Transverse colon (tissue), 3 donors: ENCODE measurements at regions not wholly inside any gene's neighbourhood (a gene's known extent, or its start where the extent isn't known, plus 50 kb on each side); places are given as distances from the start of the nearest gene placed in this dataset.

Experiments
- POLR2A ChIP-seq: fragments of 450-650 bp; IDR thresholded peaks from one replicate; pipeline ENCODE4 v1.6.1; 2016; ENCODE audit warnings: antibody characterized with exemption, mild to moderate bottlenecking, moderate library complexity
- TF ChIP-seq, protein P1 (sequence below), 5 experiments: fragments of 200-600 bp in 3 of 5; fragments of 450-650 bp in 2 of 5; sonication (generic) in 3 of 5; IDR thresholded peaks; 1 replicate in 2 of 5; 2 replicates in 3 of 5; pipeline ENCODE4 v1.5.1; 2016 to 2017; ENCODE audit warnings: antibody characterized with exemption in 5 of 5, inconsistent platforms in 3 of 5, mild to moderate bottlenecking in 2 of 5, moderate library complexity in 1 of 5

DNA sequence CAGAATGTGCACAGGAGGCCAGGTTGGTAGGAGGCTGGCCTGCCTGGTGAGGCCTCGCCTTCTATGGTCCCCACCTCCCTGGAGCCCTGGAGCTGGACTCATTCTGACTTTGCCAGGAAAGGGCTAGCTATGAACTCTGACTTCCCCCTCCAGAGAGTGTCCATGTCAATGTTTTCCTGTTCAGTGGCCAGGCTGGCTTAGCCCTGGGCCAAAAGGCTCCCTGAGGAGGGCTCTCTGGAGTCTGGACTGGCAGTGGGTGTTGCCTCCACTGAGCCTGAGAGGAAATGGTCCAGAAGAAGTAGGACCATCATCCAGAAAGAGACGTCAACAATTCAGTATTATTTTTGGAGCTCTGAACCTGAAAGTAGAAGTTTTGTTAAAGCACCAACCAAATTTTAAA lies 178.7 kb downstream of the CHIC2 start:
- TF ChIP-seq, protein P1, sequence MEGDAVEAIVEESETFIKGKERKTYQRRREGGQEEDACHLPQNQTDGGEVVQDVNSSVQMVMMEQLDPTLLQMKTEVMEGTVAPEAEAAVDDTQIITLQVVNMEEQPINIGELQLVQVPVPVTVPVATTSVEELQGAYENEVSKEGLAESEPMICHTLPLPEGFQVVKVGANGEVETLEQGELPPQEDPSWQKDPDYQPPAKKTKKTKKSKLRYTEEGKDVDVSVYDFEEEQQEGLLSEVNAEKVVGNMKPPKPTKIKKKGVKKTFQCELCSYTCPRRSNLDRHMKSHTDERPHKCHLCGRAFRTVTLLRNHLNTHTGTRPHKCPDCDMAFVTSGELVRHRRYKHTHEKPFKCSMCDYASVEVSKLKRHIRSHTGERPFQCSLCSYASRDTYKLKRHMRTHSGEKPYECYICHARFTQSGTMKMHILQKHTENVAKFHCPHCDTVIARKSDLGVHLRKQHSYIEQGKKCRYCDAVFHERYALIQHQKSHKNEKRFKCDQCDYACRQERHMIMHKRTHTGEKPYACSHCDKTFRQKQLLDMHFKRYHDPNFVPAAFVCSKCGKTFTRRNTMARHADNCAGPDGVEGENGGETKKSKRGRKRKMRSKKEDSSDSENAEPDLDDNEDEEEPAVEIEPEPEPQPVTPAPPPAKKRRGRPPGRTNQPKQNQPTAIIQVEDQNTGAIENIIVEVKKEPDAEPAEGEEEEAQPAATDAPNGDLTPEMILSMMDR (IDR thresholded peaks at IDR 0.05): no peak
- no peak for TF ChIP-seq POLR2A
